PC-9 (cell line): ENCODE measurements at regions not wholly inside any gene's neighbourhood (a gene's known extent, or its start where the extent isn't known, plus 50 kb on each side); places are given as distances from the start of the nearest gene placed in this dataset.

Experiments
- BruUV-seq: library from RNA; stranded (reverse); fragments of 400-500 nt; replicated peaks from 2 replicates; lab custom pipeline; 2021; lab: Mats Ljungman, UMichigan
- CTCF ChIA-PET: fragments of 300-600 bp; sonication (Branson Sonifier 250); formaldehyde crosslinking; loops from one replicate; lab custom pipeline; 2022; ENCODE audit warnings: antibody characterized with exemption; lab: Charles Lee
- POLR2A ChIA-PET: fragments of 300-600 bp; sonication (Branson Sonifier 250); formaldehyde crosslinking; loops from one replicate; lab custom pipeline; 2022; ENCODE audit warnings: antibody characterized with exemption; ENCODE audit not compliant: unreplicated experiment; lab: Charles Lee
- DNase-seq, 2 experiments: peaks; one replicate each; pipeline versions ENCODE4 v3.0.0 to v3.0.0-alpha.2; 2015 to 2022; ENCODE audit warnings: mixed read lengths in 1 of 2
- H2AFZ ChIP-seq: fragments of 200-600 bp; sonication (generic); 2 replicates; pipeline ENCODE4 v1.8.1; 2017; ENCODE audit warnings: antibody characterized with exemption
- H3F3A ChIP-seq: fragments of 200-600 bp; sonication (generic); 2 replicates; pipeline ENCODE4 v1.8.1; 2017; ENCODE audit warnings: antibody characterized with exemption, mild to moderate bottlenecking, low read depth; ENCODE audit not compliant: insufficient read depth
- H3K27ac ChIP-seq: fragments of 200-600 bp; sonication (generic); 2 replicates; pipeline ENCODE4 v1.6.1; 2016; ENCODE audit warnings: mixed run types
- H3K27me3 ChIP-seq: fragments of 200-600 bp; sonication (generic); 2 replicates; pipeline ENCODE4 v1.6.1; 2016; ENCODE audit warnings: low read depth, mixed run types; ENCODE audit not compliant: insufficient read depth
- H3K36me3 ChIP-seq: fragments of 200-600 bp; sonication (generic); 2 replicates; pipeline ENCODE4 v1.6.1; 2016; ENCODE audit warnings: low read depth, mixed run types
- H3K4me1 ChIP-seq: fragments of 200-600 bp; sonication (generic); replicated peaks from 2 replicates; pipeline ENCODE4 v1.6.1; 2016; ENCODE audit warnings: mixed run types; ENCODE audit not compliant: insufficient read depth
- H3K4me2 ChIP-seq: fragments of 200-600 bp; sonication (generic); 2 replicates; pipeline ENCODE4 v1.6.1; 2017; ENCODE audit warnings: mixed run types
- H3K4me3 ChIP-seq: fragments of 200-600 bp; sonication (generic); 2 replicates; pipeline ENCODE4 v1.6.1; 2016; ENCODE audit warnings: mixed run types
- H3K79me2 ChIP-seq: fragments of 200-600 bp; sonication (generic); 2 replicates; pipeline ENCODE4 v1.6.1; 2017; ENCODE audit warnings: low read depth, mixed run types
- H3K9me2 ChIP-seq: fragments of 200-600 bp; sonication (generic); 2 replicates; pipeline ENCODE4 v1.8.1; 2017; ENCODE audit warnings: mild to moderate bottlenecking; ENCODE audit not compliant: insufficient read depth
- H3K9me3 ChIP-seq: fragments of 200-600 bp; sonication (generic); 2 replicates; pipeline ENCODE4 v1.8.1; 2016; ENCODE audit warnings: low read depth; ENCODE audit not compliant: insufficient read depth
- H4K20me1 ChIP-seq: fragments of 200-600 bp; sonication (generic); 2 replicates; pipeline ENCODE4 v1.8.1; 2017; ENCODE audit not compliant: insufficient read depth
- CTCF ChIP-seq: fragments of 200-600 bp; sonication (generic); conservative IDR thresholded peaks from 2 replicates; pipeline ENCODE4 v1.6.1; 2017; ENCODE audit warnings: mixed run types, antibody characterized with exemption, mild to moderate bottlenecking, moderate library complexity
- EZH2 ChIP-seq: fragments of 200-600 bp; sonication (generic); IDR thresholded peaks from 2 replicates; pipeline ENCODE4 v1.8.0; 2017; ENCODE audit warnings: antibody characterized with exemption, low read depth
- intact Hi-C: fragments of 100-400 bp; cut with micrococcal nuclease; formaldehyde crosslinking; loops from one replicate; pipeline ENCODE4 v1.10.0; 2022; ENCODE audit not compliant: unreplicated experiment

DNA sequence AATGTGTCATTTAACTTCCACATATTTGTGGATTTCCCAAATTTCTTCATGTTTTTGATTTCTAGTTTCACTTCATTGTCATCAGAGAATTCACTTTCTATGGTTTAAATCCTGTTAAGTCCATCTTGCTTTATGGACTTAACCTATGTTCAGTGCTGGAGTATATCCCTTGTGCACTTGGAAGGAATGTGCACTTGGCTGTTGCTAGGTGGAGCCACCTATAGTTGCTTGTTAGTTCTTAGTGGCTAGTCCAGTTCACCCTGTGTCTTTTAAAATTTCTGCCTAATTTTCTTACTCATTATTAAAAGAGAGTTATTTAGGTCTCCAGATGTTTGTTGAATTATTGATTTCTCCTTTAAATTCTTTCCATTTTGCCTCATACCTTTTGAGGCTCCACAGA lies 1472.5 kb upstream of the CDH6 start:
- Histone ChIP-seq H3K9me3 (no peaks in the 10 kb centered on the region), H3K4me2 (no peak overlapping the region), H3K27me3 (no peaks in the 10 kb centered on the region), H3K36me3 (no peaks in the 10 kb centered on the region), H3K4me1 (no peaks in the 10 kb centered on the region), H4K20me1 (no peaks in the 10 kb centered on the region), H3K4me3 (no peak overlapping the region), H3F3A (no peaks in the 10 kb centered on the region), H3K79me2 (no peaks in the 10 kb centered on the region), H3K27ac (no peak overlapping the region), H3K9me2 (no peaks in the 10 kb centered on the region), H2AFZ (no peak overlapping the region)
- DNase-seq = no peak
- CTCF ChIA-PET = no interaction called here
- BruUV-seq = no TSS peak
- TF ChIP-seq EZH2 = no peak
- TF ChIP-seq CTCF = no peak
- POLR2A ChIA-PET = no interaction called here
- intact Hi-C loops = no loop called here

GRCh38 chr5:29719171-29719570 lies 1474.3 kb upstream of the CDH6 start:
- Histone ChIP-seq H3K79me2 (no peaks in the 10 kb centered on the region), H3K27ac (no peak overlapping the region), H3K9me3 (no peaks in the 10 kb centered on the region), H3K4me3 (no peak overlapping the region), H3F3A (no peaks in the 10 kb centered on the region), H3K4me1 (no peaks in the 10 kb centered on the region), H2AFZ (no peak overlapping the region), H3K27me3 (no peaks in the 10 kb centered on the region), H3K36me3 (no peaks in the 10 kb centered on the region), H4K20me1 (no peaks in the 10 kb centered on the region), H3K4me2 (no peak overlapping the region), H3K9me2 (no peaks in the 10 kb centered on the region)
- intact Hi-C loops = no loop called here
- ChIA-PET CTCF (no interaction called here), POLR2A (no interaction called here)
- BruUV-seq = no TSS peak
- no peak for DNase-seq
- TF ChIP-seq EZH2 (no peak), CTCF (no peak)

- Histone ChIP-seq H2AFZ (no peak overlapping the region), H4K20me1 (no peaks in the 10 kb centered on the region), H3K79me2 (no peaks in the 10 kb centered on the region), H3K27ac (no peak overlapping the region), H3K4me2 (no peak overlapping the region), H3K4me3 (no peak overlapping the region), H3K9me2 (no peaks in the 10 kb centered on the region), H3K27me3 (no peaks in the 10 kb centered on the region), H3K9me3 (no peaks in the 10 kb centered on the region), H3K4me1 (no peaks in the 10 kb centered on the region), H3K36me3 (no peaks in the 10 kb centered on the region), H3F3A (no peaks in the 10 kb centered on the region)
- POLR2A ChIA-PET = no interaction called here
- CTCF ChIA-PET = no interaction called here
- intact Hi-C loops = no loop called here
- BruUV-seq = no TSS peak
- TF ChIP-seq CTCF (no peak), EZH2 (no peak)
- no peak for DNase-seq
Measured at GRCh38 chr5:29715167-29715566, 1478.3 kb upstream of the CDH6 start.
